ENCODE measurements at regions not wholly inside any gene's neighbourhood (a gene's known extent, or its start where the extent isn't known, plus 50 kb on each side); places are given as distances from the start of the nearest gene placed in this dataset.
"Not testable (repeated sequence)": the region's sequence is repeated elsewhere in the genome, so short reads cannot be mapped to it uniquely, and the experiment has no call there.

DNA sequence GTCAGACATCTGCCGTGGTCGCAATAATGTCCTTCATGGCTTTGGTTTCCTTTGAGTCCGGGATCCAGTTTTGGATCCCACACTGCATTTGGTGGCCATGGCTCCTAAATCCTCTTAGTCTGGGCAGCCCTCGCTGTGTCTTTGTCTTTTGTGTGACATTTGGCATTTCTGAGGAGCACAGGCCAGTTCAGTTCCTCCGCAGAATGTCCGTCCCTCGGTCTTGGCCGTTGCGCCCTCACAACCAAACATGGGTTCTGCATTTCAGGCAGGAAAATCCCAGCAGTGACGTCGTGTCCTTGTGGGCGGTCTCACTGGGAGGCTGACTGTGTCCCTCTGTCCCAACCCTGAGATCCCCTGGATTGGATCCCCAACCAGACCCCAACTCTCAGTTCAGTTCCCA, 172.9 kb upstream of the PPP1R26 start:
- no peak overlapping the region for H3K4me2 ChIP-seq
- no peak for FAIRE-seq
- TF ChIP-seq ZFP36 (IDR thresholded peaks at IDR 0.05; ENCODE audit: borderline replicate concordance, partially characterized antibody): no peak
- TF ChIP-seq MAZ (IDR thresholded peaks at IDR 0.05; ENCODE audit: borderline replicate concordance, low read depth, low read length): no peak
- no peak for TF ChIP-seq BHLHE40 (IDR thresholded peaks at IDR 0.05; ENCODE audit: low read depth, low read length)
- no peak for TF ChIP-seq JUN (IDR thresholded peaks at IDR 0.05)
- TF ChIP-seq HOXB13 (CRISPR knock-in tag; IDR thresholded peaks at IDR 0.05; ENCODE audit: low read depth): no peak
- no peak for TF ChIP-seq RCOR1 (IDR thresholded peaks at IDR 0.05; ENCODE audit: low read depth, low read length)
- TF ChIP-seq MYC (IDR thresholded peaks at IDR 0.05; ENCODE audit: borderline replicate concordance, low read length): no peak
- no peak for TF ChIP-seq CHD4 (IDR thresholded peaks at IDR 0.05; ENCODE audit: borderline replicate concordance)
- no peak for TF ChIP-seq GATA3 (IDR thresholded peaks at IDR 0.05; ENCODE audit: borderline replicate concordance)
- TF ChIP-seq EHMT2 (IDR thresholded peaks at IDR 0.05; ENCODE audit: low read depth): no peak
- no peaks in the 10 kb centered on the region for H3K4me1 ChIP-seq
- H3K4me3 ChIP-seq: no peak overlapping the region
- H3K9me3 ChIP-seq: 0 out of 3 replicates have a peak, but pooled peaks cover under 1% of the 10 kb centered on the region
- ChIA-PET CTCF (interaction anchor here (1.9 kb wide), 1 partner anchor 16 kb away, joined by 5 read pairs; no protein-coding TSS in a partner anchor), POLR2A (no interaction called here)
- no peak for DNase-seq (ENCODE audit: low read depth in 1 of 2, low spot score in 1 of 2)
- ATAC-seq: no peak
- H3K27ac ChIP-seq: no peak overlapping the region
- WGBS (ENCODE audit: missing lambda C conversion rate): 55% methylated on average over 12 of the region's 12 CpGs

- FAIRE-seq (no peak), DNase-seq (ENCODE audit: low read depth in 1 of 2, low spot score in 1 of 2) (no peak), ATAC-seq (no peak)
- Histone ChIP-seq H3K27ac (no peak overlapping the region), H3K4me2 (no peak overlapping the region), H3K4me3 (no peak overlapping the region), H3K4me1 (no peaks in the 10 kb centered on the region), H3K9me3 (peaks cover 6% of the 10 kb centered on the region)
- WGBS (ENCODE audit: missing lambda C conversion rate): 33% methylated on average over 8 of the region's 8 CpGs
- POLR2A ChIA-PET: no interaction called here
- CTCF ChIA-PET: no interaction called here
- TF ChIP-seq, protein P1, sequence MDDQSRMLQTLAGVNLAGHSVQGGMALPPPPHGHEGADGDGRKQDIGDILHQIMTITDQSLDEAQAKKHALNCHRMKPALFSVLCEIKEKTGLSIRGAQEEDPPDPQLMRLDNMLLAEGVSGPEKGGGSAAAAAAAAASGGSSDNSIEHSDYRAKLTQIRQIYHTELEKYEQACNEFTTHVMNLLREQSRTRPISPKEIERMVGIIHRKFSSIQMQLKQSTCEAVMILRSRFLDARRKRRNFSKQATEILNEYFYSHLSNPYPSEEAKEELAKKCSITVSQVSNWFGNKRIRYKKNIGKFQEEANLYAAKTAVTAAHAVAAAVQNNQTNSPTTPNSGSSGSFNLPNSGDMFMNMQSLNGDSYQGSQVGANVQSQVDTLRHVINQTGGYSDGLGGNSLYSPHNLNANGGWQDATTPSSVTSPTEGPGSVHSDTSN (IDR thresholded peaks at IDR 0.05): no peak
- TF ChIP-seq NFE2L2 (conservative IDR thresholded peaks at IDR 0.05; ENCODE audit: low read length): no peak
- no peak for TF ChIP-seq KDM5A (IDR thresholded peaks at IDR 0.05)
- no peak for TF ChIP-seq MAFK (IDR thresholded peaks at IDR 0.05; ENCODE audit: partially characterized antibody)
- TF ChIP-seq RAD21 (conservative IDR thresholded peaks at IDR 0.05 in 1 of 2, IDR thresholded peaks at IDR 0.05 in 1 of 2): no peak
- TF ChIP-seq POLR2A (IDR thresholded peaks at IDR 0.05; ENCODE audit: low read length): no peak
- TF ChIP-seq CHD4 (IDR thresholded peaks at IDR 0.05; ENCODE audit: borderline replicate concordance): no peak
- TF ChIP-seq CBX2 (IDR thresholded peaks at IDR 0.05; ENCODE audit: borderline replicate concordance, low read depth): no peak
- TF ChIP-seq BHLHE40 (IDR thresholded peaks at IDR 0.05; ENCODE audit: low read depth, low read length): no peak
- TF ChIP-seq CHD2 (IDR thresholded peaks at IDR 0.05; ENCODE audit: low read length, partially characterized antibody): no peak
Observed at GRCh38 chr9:135307300-135307699, 172.3 kb upstream of the PPP1R26 start.

DNA sequence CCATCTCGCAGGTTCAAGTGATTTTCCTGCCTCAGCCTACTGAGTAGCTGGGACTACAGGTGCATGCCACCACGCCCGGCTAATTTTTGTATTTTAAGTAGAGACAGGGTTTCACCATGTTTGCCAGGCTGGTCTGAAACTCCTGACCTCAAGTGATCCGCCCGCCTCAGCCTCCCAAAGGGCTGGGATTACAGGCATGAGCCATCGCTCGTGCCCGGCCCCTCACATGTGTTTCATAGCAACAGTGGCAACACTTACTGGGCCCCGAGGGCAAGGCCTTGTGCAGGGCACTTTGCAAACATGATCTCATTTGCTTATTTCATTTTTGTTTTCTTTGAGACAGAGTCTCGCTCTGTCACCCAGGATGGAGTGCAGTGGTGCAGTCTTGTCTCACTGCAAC, 171.7 kb upstream of the PPP1R26 start:
- H3K4me2 ChIP-seq; FAIRE-seq; POLR2A ChIA-PET; H3K4me3 ChIP-seq; ATAC-seq; H3K27ac ChIP-seq; H3K4me1 ChIP-seq; DNase-seq (ENCODE audit: low read depth in 1 of 2, low spot score in 1 of 2): not testable (repeated sequence)
- CTCF ChIA-PET: interaction anchor here (0.6 to 1.0 kb wide), 2 partner anchors 12 to 29 kb away, joined by 3 to 4 read pairs; no protein-coding TSS in a partner anchor
- H3K9me3 ChIP-seq: peaks cover 11% of the 10 kb centered on the region
- WGBS (ENCODE audit: missing lambda C conversion rate): 19% methylated on average over 10 of the region's 10 CpGs

DNA sequence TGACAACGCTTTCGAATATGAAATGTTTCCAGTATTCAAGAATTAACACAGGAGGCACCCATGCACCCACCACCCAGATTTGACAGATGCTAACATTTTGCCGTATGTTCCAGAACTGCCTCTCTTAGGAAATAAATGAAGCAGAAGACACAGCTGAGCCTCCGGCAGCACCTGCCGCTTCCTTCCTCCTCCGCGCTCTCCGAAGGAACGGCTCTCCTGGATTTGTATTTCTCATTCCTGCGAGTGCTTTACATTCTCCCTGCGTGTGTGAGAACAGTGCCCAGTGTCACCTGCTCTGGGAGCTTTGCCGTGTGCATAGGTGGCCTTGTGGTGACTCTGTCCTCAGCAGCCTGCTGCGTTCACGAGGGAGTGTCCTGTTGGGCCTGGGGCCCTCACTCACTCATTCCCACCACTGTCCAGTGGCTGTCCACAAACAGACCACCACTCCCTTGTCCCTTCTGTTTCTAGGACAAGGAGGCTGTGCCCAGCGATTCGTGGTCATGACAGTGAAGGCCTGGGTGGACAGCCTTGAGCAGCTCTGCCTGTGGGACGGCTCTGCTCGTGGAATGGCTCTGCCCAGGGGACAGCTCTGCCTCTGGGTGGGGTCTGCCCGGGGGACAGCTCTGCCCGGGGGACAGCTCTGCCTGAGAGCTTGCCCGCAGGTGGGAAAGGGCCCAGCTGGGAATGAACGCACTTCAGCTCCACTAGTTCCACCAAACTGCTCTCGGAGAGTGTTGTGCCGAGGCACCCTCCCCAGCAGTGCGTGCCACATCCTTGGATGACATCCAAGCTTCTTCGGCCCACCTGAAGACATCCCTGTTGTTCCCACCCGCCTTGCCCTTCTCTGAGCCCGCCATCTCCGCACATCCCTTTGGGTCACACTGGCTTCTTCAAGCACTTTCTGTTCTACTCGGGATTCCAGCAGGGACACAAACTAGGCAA, 170.5 kb upstream of the PPP1R26 start:
- no peaks in the 10 kb centered on the region for H3K4me1 ChIP-seq
- DNase-seq (ENCODE audit: low read depth in 1 of 2, low spot score in 1 of 2) (no peak), FAIRE-seq (no peak), ATAC-seq (no peak; a peak in 1 of 6 replicates)
- H3K4me2 ChIP-seq: no peak overlapping the region
- ChIA-PET CTCF (interaction anchor here (1.0 to 1.2 kb wide), 2 partner anchors 14 to 104 kb away, joined by 3 read pairs; no protein-coding TSS in a partner anchor), POLR2A (no interaction called here)
- 43% methylated on average over 24 of the region's 30 CpGs for WGBS (ENCODE audit: missing lambda C conversion rate)
- H3K9me3 ChIP-seq: peaks cover 20% of the 10 kb centered on the region
- no peak for TF ChIP-seq CTCF (IDR thresholded peaks at IDR 0.05)
- H3K4me3 ChIP-seq: no peak overlapping the region
- no peak overlapping the region for H3K27ac ChIP-seq

All from A549 (cell line).